ENCODE measurements at regions not wholly inside any gene's neighbourhood (a gene's known extent, or its start where the extent isn't known, plus 50 kb on each side); places are given as distances from the start of the nearest gene placed in this dataset.

DNA sequence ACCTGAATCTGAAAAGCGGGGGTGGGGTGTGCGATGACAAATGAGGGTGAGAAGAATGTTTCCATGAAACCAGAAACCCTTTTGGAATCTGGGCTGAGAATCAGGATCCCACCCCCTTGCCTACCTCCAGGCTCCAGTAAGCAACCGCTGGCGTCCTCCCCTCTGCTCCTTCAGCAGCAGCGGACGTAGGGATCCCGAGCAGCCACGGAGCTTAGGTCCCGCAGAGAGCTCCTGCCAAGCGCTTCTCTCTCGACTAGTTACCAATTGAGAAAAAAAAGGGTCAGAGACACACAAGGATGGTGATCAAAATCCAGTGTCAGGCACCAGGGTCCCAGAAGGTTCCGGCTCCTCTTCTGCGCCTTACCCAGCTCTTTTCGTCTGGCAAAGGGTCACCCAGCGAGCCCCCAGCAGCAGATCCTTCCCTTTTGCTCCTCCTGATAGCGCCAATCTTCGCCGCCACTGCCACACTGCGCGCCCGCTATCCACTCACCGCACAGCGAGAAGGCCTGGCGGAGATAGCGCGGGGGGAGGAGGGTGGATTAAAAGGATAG, 733.5 kb downstream of the ZWINT start:
- no peak for TF ChIP-seq EZH2phosphoT487 (IDR thresholded peaks at IDR 0.05)
- TF ChIP-seq, protein P1, sequence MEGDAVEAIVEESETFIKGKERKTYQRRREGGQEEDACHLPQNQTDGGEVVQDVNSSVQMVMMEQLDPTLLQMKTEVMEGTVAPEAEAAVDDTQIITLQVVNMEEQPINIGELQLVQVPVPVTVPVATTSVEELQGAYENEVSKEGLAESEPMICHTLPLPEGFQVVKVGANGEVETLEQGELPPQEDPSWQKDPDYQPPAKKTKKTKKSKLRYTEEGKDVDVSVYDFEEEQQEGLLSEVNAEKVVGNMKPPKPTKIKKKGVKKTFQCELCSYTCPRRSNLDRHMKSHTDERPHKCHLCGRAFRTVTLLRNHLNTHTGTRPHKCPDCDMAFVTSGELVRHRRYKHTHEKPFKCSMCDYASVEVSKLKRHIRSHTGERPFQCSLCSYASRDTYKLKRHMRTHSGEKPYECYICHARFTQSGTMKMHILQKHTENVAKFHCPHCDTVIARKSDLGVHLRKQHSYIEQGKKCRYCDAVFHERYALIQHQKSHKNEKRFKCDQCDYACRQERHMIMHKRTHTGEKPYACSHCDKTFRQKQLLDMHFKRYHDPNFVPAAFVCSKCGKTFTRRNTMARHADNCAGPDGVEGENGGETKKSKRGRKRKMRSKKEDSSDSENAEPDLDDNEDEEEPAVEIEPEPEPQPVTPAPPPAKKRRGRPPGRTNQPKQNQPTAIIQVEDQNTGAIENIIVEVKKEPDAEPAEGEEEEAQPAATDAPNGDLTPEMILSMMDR (IDR thresholded peaks at IDR 0.05): no peak

Data from neural progenitor cell (in vitro differentiated cells).